NCI-H1930 (cell line): ENCODE measurements at regions not wholly inside any gene's neighbourhood (a gene's known extent, or its start where the extent isn't known, plus 50 kb on each side); places are given as distances from the start of the nearest gene placed in this dataset.

Source experiments
- DNase-seq, 2 experiments: peaks; one replicate each; lab custom pipeline; 2025; lab: John Stamatoyannopoulos, UW

- no peak for DNase-seq
Observed at GRCh38 chr4:138021139-138021830, 220.9 kb downstream of the SLC7A11 start.

DNA sequence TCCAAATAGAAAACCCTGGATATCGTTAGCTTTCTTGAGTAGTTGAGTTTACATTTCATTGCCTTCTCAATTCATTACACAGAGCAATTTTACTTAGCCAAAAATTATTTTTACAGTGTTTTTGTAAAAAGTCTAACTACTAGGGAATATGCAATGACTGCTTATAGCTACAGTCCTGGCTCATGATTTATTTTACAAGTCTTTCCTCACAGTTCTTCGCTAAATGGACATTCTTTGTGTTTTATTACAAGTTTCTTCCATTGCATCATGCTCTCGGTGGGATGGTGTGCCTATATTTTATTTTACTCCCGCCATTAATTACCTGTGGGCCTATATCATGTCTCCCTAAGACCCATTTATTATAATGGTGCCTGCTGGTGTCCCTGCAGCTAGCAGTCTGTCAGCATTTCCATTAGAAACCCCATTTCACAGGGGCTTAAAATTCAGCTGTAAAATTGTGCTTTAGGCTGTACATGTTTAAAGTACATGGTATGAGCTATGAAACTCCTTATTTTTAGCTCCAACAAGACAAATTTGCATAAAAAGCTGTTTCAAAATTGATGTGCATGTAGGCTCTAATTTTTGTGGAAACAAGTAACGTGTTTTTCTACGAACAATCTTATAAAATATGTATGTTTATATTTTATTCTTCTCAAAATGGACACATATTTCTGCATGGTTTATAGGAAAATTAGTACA, 227.4 kb downstream of the SLC7A11 start:
- no peak for DNase-seq

DNA sequence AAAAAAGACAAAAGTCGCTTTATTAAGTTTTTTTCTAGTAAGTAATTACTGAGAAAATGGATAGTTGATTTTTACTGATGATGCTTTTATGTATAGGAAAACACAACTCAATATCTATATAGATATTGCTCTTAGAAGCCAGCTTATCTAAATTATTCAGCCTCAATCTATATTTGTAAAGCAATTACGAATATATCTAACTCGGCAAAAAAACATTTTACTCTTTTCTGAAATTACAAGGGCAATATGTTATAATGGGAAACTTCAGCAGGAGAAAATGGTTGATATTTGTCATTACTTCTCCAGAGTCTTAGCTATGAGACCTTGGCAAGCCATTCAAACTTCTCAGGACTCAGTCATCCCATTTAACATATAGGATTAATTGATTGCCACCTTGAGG, 228.5 kb downstream of the SLC7A11 start:
- DNase-seq: no peak

DNA sequence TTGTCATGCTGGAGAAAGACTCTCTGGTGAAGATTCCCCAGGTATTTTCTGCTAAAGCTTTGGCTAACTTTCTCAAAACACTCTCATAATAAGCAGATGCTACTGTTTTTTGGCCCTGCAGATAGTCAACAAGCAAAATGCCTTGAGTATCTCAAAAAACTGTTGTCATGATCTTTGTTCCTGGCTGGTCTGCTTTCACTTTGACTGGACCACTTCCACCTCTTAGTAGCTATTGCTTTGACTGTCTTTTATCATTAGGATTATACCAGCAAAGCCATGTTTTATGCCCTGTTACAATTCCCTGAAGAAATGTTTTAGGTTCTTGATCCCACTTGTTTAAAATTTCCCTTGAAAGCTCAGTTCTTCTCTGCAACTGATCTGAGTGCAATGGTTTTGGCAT, 231.5 kb downstream of the SLC7A11 start:
- no peak for DNase-seq

DNA sequence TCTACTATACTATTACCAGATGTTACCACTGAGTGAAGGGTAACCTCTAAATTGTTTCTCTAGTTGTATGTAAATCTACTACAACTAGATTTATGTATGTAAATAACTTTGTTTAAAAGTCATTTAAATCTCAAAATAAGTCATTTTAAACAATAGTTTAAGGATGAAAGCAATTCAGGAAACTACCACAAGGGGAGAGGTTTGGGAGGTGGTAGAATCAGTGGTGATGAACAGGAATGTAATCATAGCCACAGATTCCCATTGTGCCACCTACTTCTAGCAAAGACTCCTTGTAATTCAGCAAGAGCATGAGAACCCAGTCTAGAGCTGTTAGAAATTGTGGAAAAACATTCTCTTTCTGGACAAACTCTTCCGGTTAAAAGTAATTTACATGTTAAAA, 234.6 kb downstream of the SLC7A11 start:
- DNase-seq: no peak

DNA sequence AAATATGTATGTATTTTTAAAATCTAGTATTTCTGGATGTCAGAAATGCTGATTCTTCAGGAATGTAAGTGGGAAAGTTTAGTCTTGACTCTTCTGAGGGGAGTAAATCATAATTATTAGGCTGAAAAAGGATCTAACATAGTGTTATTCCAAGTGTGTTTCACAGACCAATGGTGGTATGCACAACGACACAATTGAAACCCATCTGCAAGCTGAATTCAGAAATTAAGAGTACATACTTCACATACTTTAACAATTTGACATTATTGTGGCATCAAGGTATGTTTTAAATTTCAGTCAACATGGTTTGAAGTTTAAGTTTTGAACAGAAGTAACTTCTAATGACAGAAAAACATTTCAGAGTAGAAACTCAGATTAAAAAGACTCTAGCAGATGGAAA, 236.7 kb downstream of the SLC7A11 start:
- no peak for DNase-seq

DNA sequence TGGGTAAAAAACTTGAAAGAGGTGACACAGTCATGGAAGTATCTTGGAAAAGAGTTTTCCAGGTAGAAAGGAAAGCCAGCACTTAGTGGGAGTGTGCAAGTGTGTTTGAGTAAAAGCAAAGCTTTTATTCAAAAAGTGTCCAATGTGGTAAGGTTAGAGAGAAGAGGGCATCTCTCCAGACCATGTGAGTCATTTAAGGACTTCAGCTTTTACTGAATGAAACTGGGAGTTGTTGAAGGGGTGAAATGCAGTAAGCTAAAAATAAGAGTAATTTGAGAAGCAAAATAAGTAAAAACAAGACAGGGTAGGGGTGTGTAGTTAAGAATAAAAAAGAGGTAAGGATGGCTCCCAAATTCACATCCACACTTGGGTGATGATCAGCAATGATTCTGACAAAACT, 238.9 kb downstream of the SLC7A11 start:
- no peak for DNase-seq

GRCh38 chr4:137998666-137999429, 243.3 kb downstream of the SLC7A11 start:
- DNase-seq: no peak

- DNase-seq: no peak
Observed at GRCh38 chr4:137997496-137997895, 244.7 kb downstream of the SLC7A11 start.

DNA sequence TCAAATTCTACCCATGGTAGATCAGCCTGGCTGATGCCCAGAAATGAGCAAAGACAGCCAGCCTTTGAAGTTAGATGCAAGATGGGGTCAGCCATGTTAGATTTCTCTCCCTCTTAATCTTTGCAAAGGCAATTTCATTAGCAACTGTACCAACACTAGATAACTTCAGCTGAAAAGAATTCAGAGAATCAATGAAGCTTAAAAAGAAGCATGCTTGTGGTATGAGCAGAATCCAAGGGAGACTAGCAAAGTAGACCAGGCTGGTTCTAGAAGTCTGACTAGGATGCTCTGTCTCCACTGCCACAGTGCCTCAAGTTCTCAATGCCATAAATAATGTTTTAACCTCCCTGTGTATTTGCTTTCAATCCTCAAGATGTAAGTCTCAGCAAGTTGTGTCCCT, 247.3 kb downstream of the SLC7A11 start:
- no peak for DNase-seq

- DNase-seq: no peak
Observed at GRCh38 chr4:137993232-137993631, 248.9 kb downstream of the SLC7A11 start.

- DNase-seq: no peak
Observed at GRCh38 chr4:137981277-137981676, 260.9 kb downstream of the SLC7A11 start.

DNA sequence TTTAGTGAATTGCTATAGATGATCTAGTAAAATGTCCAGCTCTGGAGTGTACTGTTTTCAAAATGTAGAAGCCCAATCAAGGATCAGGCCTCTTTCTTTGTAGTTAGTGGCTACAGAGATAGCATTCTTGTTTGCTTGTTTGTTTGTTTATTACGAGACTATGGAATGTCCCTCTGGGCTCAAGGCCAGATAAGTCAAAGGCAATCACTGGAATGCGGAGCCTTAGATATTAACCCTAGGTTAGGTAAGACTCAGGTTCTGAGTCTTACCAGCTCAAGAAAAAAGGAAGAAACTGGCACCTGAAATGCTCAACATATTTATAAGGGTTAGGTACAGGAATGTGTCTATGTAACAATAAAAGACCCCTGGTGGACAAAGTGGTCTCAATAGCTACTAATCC, 261.5 kb downstream of the SLC7A11 start:
- DNase-seq: no peak

GRCh38 chr4:137979938-137980337, 262.2 kb downstream of the SLC7A11 start:
- no peak for DNase-seq

GRCh38 chr4:137968956-137969678, 273.0 kb downstream of the SLC7A11 start:
- no peak for DNase-seq

DNA sequence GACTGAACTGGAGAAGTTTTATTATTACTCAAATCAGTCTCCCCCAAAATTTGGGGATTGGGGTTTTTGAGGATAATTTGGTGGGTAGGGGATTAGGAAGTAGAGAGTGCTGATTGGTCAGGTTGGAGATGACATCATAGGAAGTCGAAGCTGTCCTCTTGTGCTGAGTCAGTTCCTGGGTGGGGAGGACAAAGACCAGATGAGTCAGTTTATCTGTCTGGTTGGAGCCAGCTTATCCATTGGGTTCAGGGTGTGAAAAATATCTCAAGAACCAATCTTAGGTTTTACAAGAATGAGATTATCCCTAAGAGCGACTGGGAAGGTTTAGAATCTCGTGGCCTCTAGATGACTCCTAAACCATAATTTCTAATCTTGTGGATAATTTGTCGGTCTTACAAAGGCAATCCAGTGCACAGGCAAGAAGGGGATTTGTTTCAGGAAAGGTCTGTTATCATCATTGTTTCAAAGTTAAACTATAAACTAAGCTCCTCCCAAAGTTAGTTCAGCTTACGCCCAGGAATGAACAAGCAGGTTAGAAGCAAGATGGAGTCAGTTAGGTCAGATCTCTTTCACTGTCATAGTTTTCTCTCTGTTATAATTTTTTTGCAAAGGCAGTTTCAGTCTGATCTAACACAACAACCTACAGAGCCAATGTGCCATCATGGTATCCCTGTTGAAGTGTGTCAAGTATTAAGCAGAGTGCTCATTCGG, 274.5 kb downstream of the SLC7A11 start:
- no peak for DNase-seq

DNA sequence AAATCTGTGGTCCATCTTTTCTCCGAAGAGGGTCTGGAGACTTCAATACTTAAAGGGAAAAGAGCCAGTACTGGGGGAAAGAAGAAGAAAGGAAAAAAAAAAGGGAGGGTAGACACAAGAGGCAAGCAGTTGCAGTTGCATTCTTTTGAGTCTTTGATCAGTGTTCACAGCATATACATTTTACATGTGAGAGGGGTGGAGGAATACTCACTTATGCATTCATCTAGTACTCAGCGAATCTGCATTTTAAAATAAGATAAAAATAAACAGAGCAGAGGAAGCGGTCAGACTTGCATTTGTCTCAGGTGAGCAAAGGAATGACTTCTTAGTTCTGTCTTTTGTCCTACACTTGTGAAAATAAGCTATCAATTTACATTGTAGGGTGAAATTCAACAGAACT, 275.6 kb downstream of the SLC7A11 start:
- no peak for DNase-seq

DNA sequence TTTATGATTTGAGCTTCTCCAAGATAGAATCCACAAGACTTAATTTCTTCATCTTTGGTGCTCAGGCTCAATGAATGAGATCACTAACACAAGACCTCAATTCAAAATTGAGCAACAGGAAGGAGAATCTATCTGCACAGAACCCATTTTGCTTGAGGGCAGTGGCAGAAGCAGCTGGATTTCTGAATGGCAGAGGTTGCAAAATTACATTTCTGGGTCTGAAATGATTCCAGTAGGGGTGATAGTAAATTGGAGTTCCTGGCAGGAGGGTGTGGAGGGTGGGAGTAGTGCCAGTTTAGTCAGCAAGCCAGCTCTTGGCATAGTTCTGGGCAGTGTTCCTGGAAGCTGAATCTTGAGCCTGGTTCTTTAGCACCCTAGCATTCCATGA, 281.1 kb downstream of the SLC7A11 start:
- DNase-seq: no peak

- no peak for DNase-seq
Observed at GRCh38 chr4:137960371-137961050, 281.6 kb downstream of the SLC7A11 start.

GRCh38 chr4:137957806-137958205, 284.3 kb downstream of the SLC7A11 start:
- DNase-seq: no peak

GRCh38 chr4:137956256-137956655, 285.9 kb downstream of the SLC7A11 start:
- no peak for DNase-seq
